K562 (cell line): ENCODE measurements at regions not wholly inside any gene's neighbourhood (a gene's known extent, or its start where the extent isn't known, plus 50 kb on each side); places are given as distances from the start of the nearest gene placed in this dataset.

Experiments used
- ATAC-seq: fragments of 200-7000 bp; cut with Tn5 transposase; 3 replicates; pipeline ENCODE4 v1.9.1; 2020; ENCODE audit warnings: moderate library complexity
- BruUV-seq: library from RNA; stranded (reverse); fragments of 400-500 nt; replicated peaks from 2 replicates; lab custom pipeline; 2021; lab: Mats Ljungman, UMichigan
- CTCF ChIA-PET: fragments of 300-600 bp; formaldehyde crosslinking; extraction: SDS; loops from one replicate; lab custom pipeline; 2021; ENCODE audit warnings: low intra/inter-chr PET ratio; lab: Yijun Ruan, JAX
- POLR2A ChIA-PET: fragments of 300-600, 350-650 bp; sonication (Branson Sonifier 250); formaldehyde crosslinking; extraction: SDS; loops from one replicate; lab custom pipeline; 2021; ENCODE audit warnings: antibody characterized with exemption, inconsistent platforms; lab: Yijun Ruan, JAX
- DNase-seq, 4 experiments: peaks; one replicate each; pipeline versions ENCODE4 v3.0.0 to v3.0.0-alpha.2; 2011 to 2018; ENCODE audit warnings: low spot score in 3 of 4, mixed read lengths in 3 of 4; ENCODE audit errors: extremely low read depth in 1 of 4
- FAIRE-seq: peaks from 2 replicates; lab custom pipeline; 2011; peaks lifted over from hg19 to GRCh38; lab: Jason Lieb, UNC
- H2AFZ ChIP-seq: 2 replicates; pipeline ENCODE4 v1.6.0; 2011; ENCODE audit warnings: low read depth, low read length, control low read depth, inconsistent platforms
- H3K27ac ChIP-seq: fragments of 200-600 bp; 3 replicates; pipeline ENCODE4 v1.8.0; 2011; ENCODE audit warnings: low read depth, mild to moderate bottlenecking, control low read depth, inconsistent platforms, low read length, moderate library complexity, mixed read lengths; ENCODE audit errors: extremely low read depth
- H3K27me3 ChIP-seq, 2 experiments: fragments of 300-600 bp in 1 of 2; 2 replicates in 1 of 2; 3 replicates in 1 of 2; pipeline versions ENCODE4 v1.6.0 to v1.8.0; 2011; ENCODE audit warnings: inconsistent platforms in 2 of 2, low read length in 2 of 2, mild to moderate bottlenecking in 1 of 2, mixed read lengths in 1 of 2, moderate library complexity in 1 of 2; ENCODE audit not compliant: control insufficient read depth in 2 of 2, insufficient read depth in 2 of 2
- H3K36me3 ChIP-seq: fragments of 300-600 bp; 3 replicates; pipeline ENCODE4 v1.8.0; 2011; ENCODE audit warnings: mild to moderate bottlenecking, low read length, inconsistent platforms; ENCODE audit not compliant: control insufficient read depth, insufficient read depth
- H3K4me1 ChIP-seq, 2 experiments: fragments of 200-600 bp in 1 of 2; replicated peaks in 1 of 2; 2 replicates in 1 of 2; 3 replicates in 1 of 2; pipeline versions ENCODE4 v1.5.1 to v1.8.0; 2011; ENCODE audit warnings: inconsistent platforms in 2 of 2, low read length in 2 of 2, mild to moderate bottlenecking in 1 of 2, mixed read lengths in 1 of 2, moderate library complexity in 1 of 2; ENCODE audit not compliant: control insufficient read depth in 2 of 2, insufficient read depth in 2 of 2
- H3K4me2 ChIP-seq: 2 replicates; pipeline ENCODE4 v1.6.1; 2011; ENCODE audit warnings: low read length, control low read depth, inconsistent platforms, mixed read lengths; ENCODE audit not compliant: insufficient read depth
- H3K4me3 ChIP-seq: fragments of 200-600 bp; sonication (generic), shearing (Covaris generic); 2 replicates; pipeline ENCODE4 v1.5.1; 2016; ENCODE audit warnings: control low read depth, inconsistent platforms
- H3K79me2 ChIP-seq: fragments of 200-600 bp; 3 replicates; pipeline ENCODE4 v1.8.0; 2011; ENCODE audit warnings: low read length, inconsistent platforms; ENCODE audit not compliant: control insufficient read depth, insufficient read depth
- H3K9ac ChIP-seq, 2 experiments: 2 replicates each; pipeline versions ENCODE4 v1.6.0 to v1.6.1; 2011; ENCODE audit warnings: low read depth in 2 of 2, low read length in 2 of 2, control low read depth in 1 of 2, inconsistent platforms in 1 of 2, mild to moderate bottlenecking in 1 of 2, mixed read lengths in 1 of 2; ENCODE audit not compliant: insufficient read depth in 1 of 2
- H3K9me1 ChIP-seq: one replicate; pipeline ENCODE4 v1.6.0; 2011; ENCODE audit warnings: inconsistent platforms, mild to moderate bottlenecking, low read length, moderate library complexity; ENCODE audit not compliant: control insufficient read depth, insufficient read depth
- H3K9me3 ChIP-seq: replicated peaks from 2 replicates; pipeline ENCODE4 v1.5.1; 2011; ENCODE audit warnings: low read depth, low read length, inconsistent platforms; ENCODE audit not compliant: control insufficient read depth, insufficient read depth
- H4K20me1 ChIP-seq: replicated peaks from 2 replicates; pipeline ENCODE4 v1.6.1; 2011; ENCODE audit warnings: low read length, inconsistent platforms, mixed read lengths; ENCODE audit not compliant: control insufficient read depth, insufficient read depth
- BRD9 ChIP-seq: fragments of 450-650 bp; IDR thresholded peaks from 2 replicates; pipeline ENCODE4 v1.6.1; 2018; ENCODE audit warnings: low read depth; ENCODE audit not compliant: partially characterized antibody
- BRF2 ChIP-seq: IDR thresholded peaks from 3 replicates; pipeline ENCODE4 v1.6.1; 2011; ENCODE audit warnings: borderline replicate concordance, mild to moderate bottlenecking; ENCODE audit not compliant: insufficient read length, insufficient read depth
- CCAR2 ChIP-seq: fragments of 200-400 bp; formaldehyde crosslinking; IDR thresholded peaks from 2 replicates; pipeline ENCODE4 v1.6.1; 2017; ENCODE audit warnings: mild to moderate bottlenecking, low read depth, low read length
- MAFG ChIP-seq: fragments of 450-650 bp; conservative IDR thresholded peaks from 2 replicates; pipeline ENCODE4 v1.6.1; 2016; ENCODE audit warnings: missing genetic modification characterization, missing compliant biosample characterization
- MEF2A ChIP-seq: IDR thresholded peaks from 2 replicates; pipeline ENCODE4 v1.6.1; 2011; ENCODE audit warnings: low read depth, mild to moderate bottlenecking, low read length, moderate library complexity; ENCODE audit not compliant: control insufficient read depth
- NFE2L1 ChIP-seq: fragments of 450-650 bp; IDR thresholded peaks from 2 replicates; pipeline ENCODE4 v1.6.1; 2016; ENCODE audit warnings: missing genetic modification characterization, low read depth, mild to moderate bottlenecking, missing compliant biosample characterization, moderate library complexity, borderline replicate concordance
- NFRKB ChIP-seq: fragments of 450-650 bp; IDR thresholded peaks from 2 replicates; pipeline ENCODE4 v1.6.1; 2016; ENCODE audit warnings: low read depth
- PHB2 ChIP-seq: fragments of 450-650 bp; IDR thresholded peaks from 2 replicates; pipeline ENCODE4 v1.6.1; 2017; ENCODE audit warnings: low read depth
- PHF8 ChIP-seq: fragments of 200-600 bp; sonication (generic); IDR thresholded peaks from 2 replicates; pipeline ENCODE4 v1.6.1; 2012; ENCODE audit warnings: mixed run types, mild to moderate bottlenecking, inconsistent platforms, low read length, moderate library complexity, borderline replicate concordance
- PPARD ChIP-seq: fragments of 250-450 bp; sonication (Bioruptor Pico); IDR thresholded peaks from 2 replicates; pipeline ENCODE4 v1.8.0; 2022; ENCODE audit warnings: inconsistent platforms, mild to moderate bottlenecking, moderate library complexity
- TOE1 ChIP-seq, 2 experiments: fragments of 450-650 bp in 1 of 2; sonication (generic) in 1 of 2; formaldehyde crosslinking in 1 of 2; IDR thresholded peaks; 2 replicates each; pipeline versions ENCODE4 v1.7.1 to v1.8.0; 2016 to 2022; ENCODE audit warnings: borderline replicate concordance in 2 of 2, mild to moderate bottlenecking in 2 of 2, antibody characterized with exemption in 1 of 2, inconsistent platforms in 1 of 2, low read depth in 1 of 2, missing genetic modification reagents in 1 of 2, moderate library complexity in 1 of 2
- TRIM24 ChIP-seq, 2 experiments: fragments of 450-650 bp; IDR thresholded peaks; 2 replicates each; pipeline ENCODE4 v1.6.1; 2016
- ZNF165 ChIP-seq: fragments of 250-450 bp; sonication (Bioruptor Pico); IDR thresholded peaks from 2 replicates; pipeline ENCODE4 v1.4.0; 2020; ENCODE audit warnings: borderline replicate concordance
- ZNF224 ChIP-seq: sonication (generic); formaldehyde crosslinking; IDR thresholded peaks from 2 replicates; pipeline ENCODE4 v1.8.0; 2022; ENCODE audit warnings: mild to moderate bottlenecking, missing genetic modification reagents
- ZNF436 ChIP-seq: fragments of 250-450, 450-650 bp; sonication (Bioruptor Pico); formaldehyde crosslinking; IDR thresholded peaks from 2 replicates; pipeline ENCODE4 v1.7.0; 2020; ENCODE audit warnings: mild to moderate bottlenecking
- ZNF644 ChIP-seq: fragments of 200-800 bp; sonication (Bioruptor generic); IDR thresholded peaks from 2 replicates; pipeline ENCODE4 v1.6.1; 2016; ENCODE audit warnings: low read depth, missing genetic modification characterization, missing compliant biosample characterization
- WGBS: fragments of 100-300 bp; shearing (Covaris generic); methylation state at CpG from one replicate; pipeline ENCODE4 v1.1.6; 2016; ENCODE audit warnings: low coverage, mixed read lengths; ENCODE audit not compliant: insufficient coverage; ENCODE audit errors: missing lambda C conversion rate; 5-methylcytosine and 5-hydroxymethylcytosine counted together
- in situ Hi-C: fragments of 300-500 bp; cut with MboI; formaldehyde crosslinking; loops from 4 replicates; pipeline ENCODE4 v1.15.0; 2018; ENCODE audit warnings: inconsistent platforms, mixed read lengths
- intact Hi-C: fragments of 100-400 bp; cut with micrococcal nuclease; formaldehyde crosslinking; loops from 2 replicates; pipeline ENCODE4 v1.14.2; 2022

GRCh38 chr6:71091956-71092355 is 135.1 kb upstream of the B3GAT2 start:
- no TSS peak for BruUV-seq
- no peak overlapping the region for H3K27ac ChIP-seq
- no peak for FAIRE-seq
- in situ Hi-C loops (no loop called here), intact Hi-C loops (no loop called here)
- H3K4me1 ChIP-seq = no peaks in the 10 kb centered on the region
- no peak overlapping the region for H3K4me3 ChIP-seq
- no peaks in the 10 kb centered on the region for H3K79me2 ChIP-seq
- no peaks in the 10 kb centered on the region for H3K36me3 ChIP-seq
- ATAC-seq = no peak
- ChIA-PET POLR2A (no interaction called here), CTCF (no interaction called here)
- no peaks in the 10 kb centered on the region for H3K9me1 ChIP-seq
- no peaks in the 10 kb centered on the region for H4K20me1 ChIP-seq
- no peak overlapping the region for H2AFZ ChIP-seq
- no peaks in the 10 kb centered on the region for H3K27me3 ChIP-seq
- no peak for DNase-seq
- no peak overlapping the region for H3K9ac ChIP-seq
- 0% methylated on average over 1 of the region's 1 CpG for WGBS
- H3K9me3 ChIP-seq = no peaks in the 10 kb centered on the region
- TF ChIP-seq BRF2 (no peak), NFE2L1 (tag) (no peak), PHF8 (no peak), ZNF165 (no peak), PHB2 (no peak), ZNF224 (no peak), NFRKB (no peak), TRIM24 (IDR thresholded peaks at IDR 0.05) (no peak), CCAR2 (no peak), ZNF644 (no peak), MAFG (tag) (no peak), MEF2A (no peak), PPARD (CRISPR knock-in tag) (no peak), TOE1 (IDR thresholded peaks at IDR 0.05; ENCODE audit: borderline replicate concordance) (no peak), TOE1 (CRISPR knock-in tag; IDR thresholded peaks at IDR 0.05; ENCODE audit: borderline replicate concordance, low read depth) (no peak), BRD9 (no peak), ZNF436 (CRISPR knock-in tag) (no peak)
- no peak overlapping the region for H3K4me2 ChIP-seq
